Pancreas (tissue), 10 donors: ENCODE measurements at regions not wholly inside any gene's neighbourhood (a gene's known extent, or its start where the extent isn't known, plus 50 kb on each side); places are given as distances from the start of the nearest gene placed in this dataset.

Source experiments
- ATAC-seq, 4 donors: fragments of 200-7000 bp; cut with Tn5 transposase; one replicate each; pipeline versions ENCODE4 v1.8.0 to v1.9.1; 2020; ENCODE audit warnings: mild to moderate bottlenecking in 4 of 4, moderate library complexity in 4 of 4
- DNase-seq, 6 donors: peaks; one replicate each; pipeline ENCODE4 v3.0.0-alpha.2; 2020
- FAIRE-seq: peaks from 2 replicates; lab custom pipeline; 2012; peaks lifted over from hg19 to GRCh38; lab: Jason Lieb, UNC
- H3K27ac ChIP-seq, 4 donors: fragments of 200-600 bp; sonication (generic); 1 replicate in 3 of 4; 2 replicates in 1 of 4; pipeline versions ENCODE4 v1.5.0 to v1.8.0; 2020
- H3K27me3 ChIP-seq, 4 donors: fragments of 200-600 bp; one replicate each; pipeline ENCODE4 v1.8.0; 2021
- H3K36me3 ChIP-seq, 3 donors: fragments of 200-600 bp; sonication (generic) in 1 of 3; one replicate each; pipeline versions ENCODE4 v1.5.0 to v1.8.0; 2020 to 2021
- H3K4me1 ChIP-seq, 3 donors: fragments of 200-600 bp; one replicate each; pipeline ENCODE4 v1.8.0; 2021
- H3K4me3 ChIP-seq, 4 donors: fragments of 200-600 bp; sonication (generic) in 2 of 4; one replicate each; pipeline versions ENCODE4 v1.5.0 to v1.8.0; 2020 to 2021
- H3K9me3 ChIP-seq, 4 donors: fragments of 200-600 bp; one replicate each; pipeline ENCODE4 v1.8.0; 2021
- WGBS, 2 donors: extraction: QIAGEN DNeasy Blood & Tissue Kit; methylation state at CpG; one replicate each; pipeline ENCODE4 v1.1.7; 2013; 5-methylcytosine and 5-hydroxymethylcytosine counted together
- intact Hi-C, 3 donors: fragments of 100-400 bp; cut with DNase I; formaldehyde crosslinking; loops; one replicate each; pipeline versions ENCODE4 v1.11.1 to v1.14.2; 2022
- TF ChIP-seq, protein P1 (sequence below), 4 donors: fragments of 200-600 bp; sonication (generic) in 3 of 4; IDR thresholded peaks; one replicate each; pipeline versions ENCODE4 v1.5.0 to v1.8.0; 2021; ENCODE audit warnings: antibody characterized with exemption in 4 of 4
- donor health status: healthy with polysubstance abuse.
- donor health status: DM: no; HTN: no; CAD: no; lungs with moderate emphysema.
- donor health status: DM: no; HTN: no; CAD: no.
- donor health status: control.
- donor health status: control.
- donor health status: Bipolar disorder and iron deficiency.
- donor health status: DM: yes; HTN: yes; CAD: no.
- donor health status: DM: no; HTN: no; CAD: no.
- donor health status: DM: no; HTN: no; CAD: no.
- donor health status: DM: yes; HTN: yes; CAD: no.

GRCh38 chr6:50541941-50542340 lies 171.4 kb upstream of the TFAP2D start:
- Histone ChIP-seq H3K27ac (no peak overlapping the region), H3K4me1 (no peaks in the 10 kb centered on the region), H3K27me3 (no peaks in the 10 kb centered on the region), H3K4me3 (no peak overlapping the region), H3K36me3 (no peaks in the 10 kb centered on the region), H3K9me3 (no peaks in the 10 kb centered on the region)
- TF ChIP-seq, protein P1, sequence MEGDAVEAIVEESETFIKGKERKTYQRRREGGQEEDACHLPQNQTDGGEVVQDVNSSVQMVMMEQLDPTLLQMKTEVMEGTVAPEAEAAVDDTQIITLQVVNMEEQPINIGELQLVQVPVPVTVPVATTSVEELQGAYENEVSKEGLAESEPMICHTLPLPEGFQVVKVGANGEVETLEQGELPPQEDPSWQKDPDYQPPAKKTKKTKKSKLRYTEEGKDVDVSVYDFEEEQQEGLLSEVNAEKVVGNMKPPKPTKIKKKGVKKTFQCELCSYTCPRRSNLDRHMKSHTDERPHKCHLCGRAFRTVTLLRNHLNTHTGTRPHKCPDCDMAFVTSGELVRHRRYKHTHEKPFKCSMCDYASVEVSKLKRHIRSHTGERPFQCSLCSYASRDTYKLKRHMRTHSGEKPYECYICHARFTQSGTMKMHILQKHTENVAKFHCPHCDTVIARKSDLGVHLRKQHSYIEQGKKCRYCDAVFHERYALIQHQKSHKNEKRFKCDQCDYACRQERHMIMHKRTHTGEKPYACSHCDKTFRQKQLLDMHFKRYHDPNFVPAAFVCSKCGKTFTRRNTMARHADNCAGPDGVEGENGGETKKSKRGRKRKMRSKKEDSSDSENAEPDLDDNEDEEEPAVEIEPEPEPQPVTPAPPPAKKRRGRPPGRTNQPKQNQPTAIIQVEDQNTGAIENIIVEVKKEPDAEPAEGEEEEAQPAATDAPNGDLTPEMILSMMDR (IDR thresholded peaks at IDR 0.05) = no peak
- ATAC-seq = no peak
- intact Hi-C loops = no loop called here
- no peak for FAIRE-seq
- WGBS, 2 donors = 57 to 60% methylated on average over 2 of the region's 2 CpGs
- DNase-seq = no peak

DNA sequence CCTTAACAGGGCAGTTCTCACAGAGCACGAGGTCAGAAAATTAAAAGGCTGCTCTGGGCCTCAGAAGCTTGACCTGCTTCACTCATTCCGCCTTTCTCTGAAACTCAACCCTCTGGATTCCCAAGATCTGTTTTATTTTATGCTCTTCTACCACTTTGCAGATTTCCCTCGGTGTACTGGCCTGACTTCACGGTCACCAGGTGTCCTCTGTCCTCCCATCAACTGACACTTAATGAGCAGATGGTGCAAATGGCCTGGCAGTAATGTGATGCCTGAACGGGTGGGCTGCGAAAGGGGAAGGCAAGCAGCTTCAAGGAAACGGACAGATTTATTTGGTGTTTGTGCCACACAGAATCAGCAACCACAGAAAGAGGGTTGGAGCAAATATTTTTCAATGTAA lies 169.7 kb upstream of the TFAP2D start:
- WGBS, 2 donors = 43 to 53% methylated on average over 7 of the region's 7 CpGs
- FAIRE-seq (no peak), DNase-seq (no peak)

GRCh38 chr6:50549026-50549425 lies 164.3 kb upstream of the TFAP2D start:
- no peaks in the 10 kb centered on the region for H3K4me1 ChIP-seq
- 27 to 32% methylated on average over 2 of the region's 2 CpGs for WGBS, 2 donors
- H3K4me3 ChIP-seq = no peak overlapping the region
- no peaks in the 10 kb centered on the region for H3K36me3 ChIP-seq
- ATAC-seq (no peak), DNase-seq (no peak), FAIRE-seq (no peak)
- H3K9me3 ChIP-seq = no peaks in the 10 kb centered on the region
- no peaks in the 10 kb centered on the region for H3K27me3 ChIP-seq
- intact Hi-C loops = no loop called here
- TF ChIP-seq, protein P1 (IDR thresholded peaks at IDR 0.05) = no peak
- no peak overlapping the region for H3K27ac ChIP-seq

More for the DNA sequence above, 169.7 kb upstream of the TFAP2D start:
- Histone ChIP-seq H3K4me3 (no peak overlapping the region), H3K4me1 (no peaks in the 10 kb centered on the region), H3K36me3 (no peaks in the 10 kb centered on the region), H3K27ac (no peak overlapping the region), H3K27me3 (no peaks in the 10 kb centered on the region), H3K9me3 (no peaks in the 10 kb centered on the region)
- intact Hi-C loops = no loop called here
- no peak for ATAC-seq
- TF ChIP-seq, protein P1 (IDR thresholded peaks at IDR 0.05) = no peak

- FAIRE-seq = no peak
- Histone ChIP-seq H3K27ac (no peak overlapping the region), H3K4me3 (no peak overlapping the region), H3K9me3 (no peaks in the 10 kb centered on the region), H3K36me3 (no peaks in the 10 kb centered on the region), H3K27me3 (no peaks in the 10 kb centered on the region), H3K4me1 (no peaks in the 10 kb centered on the region)
- ATAC-seq = no peak
- intact Hi-C loops = no loop called here
- DNase-seq = no peak
- TF ChIP-seq, protein P1 (IDR thresholded peaks at IDR 0.05) = no peak
Measured at GRCh38 chr6:50549475-50549874, 163.9 kb upstream of the TFAP2D start.

DNA sequence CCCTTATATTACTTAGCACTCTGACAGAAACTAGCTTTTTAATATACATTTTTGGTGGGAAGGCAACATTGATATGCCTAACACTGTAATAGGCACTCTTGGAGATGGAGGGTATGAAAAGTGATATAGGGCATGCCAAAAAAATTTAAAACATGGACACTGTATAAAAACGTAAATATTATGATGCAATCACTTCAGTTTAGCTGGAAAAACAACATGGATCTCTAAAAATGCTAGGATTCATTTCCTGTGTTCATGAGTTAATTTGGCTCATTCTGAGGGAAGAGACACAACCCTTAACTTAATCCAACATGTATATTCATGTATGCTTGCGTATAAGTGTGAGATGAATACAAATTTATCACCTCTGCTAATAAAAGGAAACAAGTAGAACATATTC lies 157.3 kb upstream of the TFAP2D start:
- peaks cover 0 to 4% (median 0%) of the 10 kb centered on the region in 4 donors for H3K27me3 ChIP-seq
- H3K9me3 ChIP-seq = no peaks in the 10 kb centered on the region
- H3K36me3 ChIP-seq = no peaks in the 10 kb centered on the region
- no peak for DNase-seq
- WGBS, 2 donors = 29 to 37% methylated on average over 2 of the region's 2 CpGs
- FAIRE-seq = no peak
- TF ChIP-seq, protein P1 (IDR thresholded peaks at IDR 0.05) = no peak
- H3K27ac ChIP-seq = no peak overlapping the region
- no peak for ATAC-seq
- intact Hi-C loops = no loop called here
- H3K4me3 ChIP-seq = no peak overlapping the region
- no peaks in the 10 kb centered on the region for H3K4me1 ChIP-seq
